NAMALWA (cell line): ENCODE measurements at regions not wholly inside any gene's neighbourhood (a gene's known extent, or its start where the extent isn't known, plus 50 kb on each side); places are given as distances from the start of the nearest gene placed in this dataset.
A peak's percentile ranks its signal among the peaks of the same experiment; 100 is the strongest.

Source experiments
- DNase-seq: peaks from one replicate; pipeline ENCODE4 v3.0.0-alpha.2; 2015; ENCODE audit warnings: low spot score

DNA sequence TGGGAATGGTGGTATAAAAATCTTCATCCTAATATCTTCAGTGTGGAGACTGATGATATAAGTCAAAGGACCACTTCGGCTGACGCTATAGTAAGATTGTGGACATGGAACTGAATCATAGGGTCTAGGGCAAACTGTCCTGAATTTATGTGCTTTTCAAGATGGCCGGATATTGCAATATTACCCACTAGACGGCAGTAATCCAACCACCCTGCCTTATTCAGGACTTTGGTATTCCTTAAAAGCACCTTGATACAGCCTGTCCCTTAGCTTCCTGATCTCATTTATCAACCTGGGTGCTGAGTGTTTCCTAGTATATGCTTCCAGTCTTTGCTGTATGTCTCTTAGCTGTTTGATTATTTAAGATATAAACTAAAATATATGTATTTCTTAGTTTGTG, 71.2 kb upstream of the COX7C start:
- no peak for DNase-seq

DNA sequence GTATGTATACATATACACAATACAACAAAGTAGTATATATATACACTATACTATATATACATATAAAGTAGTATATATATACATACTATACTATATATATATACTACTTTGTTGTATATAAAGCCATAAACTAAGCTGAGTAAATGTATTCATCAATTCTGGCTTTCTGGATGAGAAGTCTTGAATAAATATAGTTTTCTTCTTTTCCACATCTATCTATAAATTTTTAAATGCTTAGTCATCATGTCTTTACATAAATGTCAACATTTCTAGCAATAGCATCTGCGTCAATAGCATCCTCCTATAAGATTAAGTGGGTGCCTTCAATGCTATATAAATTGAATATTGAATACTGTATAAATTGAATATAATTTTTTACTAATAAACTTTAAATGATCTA, 63.1 kb upstream of the COX7C start:
- DNase-seq, result no peak

DNA sequence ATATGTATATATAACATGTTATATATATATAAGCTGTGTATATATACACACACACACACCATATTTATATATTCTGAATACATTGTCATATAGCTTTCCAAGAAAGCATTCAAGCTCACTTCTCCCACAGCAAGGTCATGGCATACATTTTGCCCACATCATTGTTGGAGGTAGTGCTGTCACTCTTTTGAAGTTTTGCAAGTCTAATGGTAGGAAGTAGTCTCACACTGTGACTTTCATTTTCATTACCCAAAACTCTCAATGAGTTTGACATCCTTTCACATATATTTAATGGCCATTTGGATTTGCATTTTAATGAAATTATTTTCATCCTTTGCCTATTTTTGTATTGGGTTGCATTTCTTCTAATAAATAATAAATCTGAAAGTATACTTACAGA, 59.8 kb upstream of the COX7C start:
- DNase-seq, result no peak

DNA sequence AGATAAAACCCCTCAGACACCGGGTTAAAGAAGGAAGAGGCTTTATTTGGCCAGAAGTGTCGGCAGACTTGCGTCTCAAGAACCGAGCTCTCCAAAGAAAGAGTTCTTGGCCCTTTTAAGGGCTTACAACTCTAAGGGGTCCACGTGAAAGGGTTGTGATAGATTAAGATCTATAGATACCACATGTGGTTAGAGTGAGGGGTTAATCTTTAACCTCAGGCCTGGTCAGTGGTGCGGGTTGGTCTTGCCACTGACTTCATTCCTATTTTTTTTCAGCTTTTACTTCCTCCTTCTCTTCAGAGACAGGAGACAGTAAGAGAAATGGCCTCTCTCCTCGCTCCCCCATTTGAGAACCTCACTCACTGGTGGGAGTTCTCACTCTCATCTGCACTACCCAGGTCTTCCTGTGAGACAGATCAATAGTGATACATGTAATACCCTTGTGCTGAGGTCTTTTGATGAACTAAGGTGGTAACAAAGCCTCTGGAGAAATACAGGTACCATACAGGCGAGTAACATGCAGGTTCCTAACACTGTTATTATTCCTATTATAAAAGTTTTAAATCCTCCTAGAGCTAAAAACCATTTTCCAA, 52.4 kb upstream of the COX7C start:
- DNase-seq, result no peak

DNA sequence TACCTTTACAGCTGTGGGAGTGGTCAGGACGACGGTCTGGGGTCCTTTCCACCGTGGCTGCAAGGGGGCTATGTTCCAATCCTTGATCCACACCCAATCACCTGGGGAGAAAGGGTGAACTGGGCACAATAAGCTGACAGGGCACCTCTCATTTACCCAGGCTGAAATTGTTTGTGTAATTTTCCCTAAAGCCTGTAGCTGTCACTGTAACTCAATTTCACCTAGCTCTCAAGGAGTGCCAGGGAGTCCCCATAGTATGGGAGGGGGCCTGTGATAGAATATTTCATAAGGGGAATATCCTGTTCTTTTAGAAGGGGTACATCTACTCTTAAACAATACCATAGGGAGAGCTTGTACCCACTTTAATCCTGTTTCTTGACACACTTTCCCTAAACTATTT, 51.7 kb upstream of the COX7C start:
- peak; percentile 11 for DNase-seq
